ENCODE measurements at regions not wholly inside any gene's neighbourhood (a gene's known extent, or its start where the extent isn't known, plus 50 kb on each side); places are given as distances from the start of the nearest gene placed in this dataset.

GRCh38 chr1:39148942-39149341 is 55.6 kb upstream of the MACF1 start:
- Histone ChIP-seq H3K4me1 (peaks cover 0 to 24% (median 8%) of the 10 kb centered on the region in 4 donors), H3K4me3 (no peak overlapping the region), H3K27ac (no peak overlapping the region), H3K9me3 (no peaks in the 10 kb centered on the region), H3K27me3 (no peaks in the 10 kb centered on the region), H3K36me3 (no peaks in the 10 kb centered on the region)
- TF ChIP-seq CTCF (IDR thresholded peaks at IDR 0.05) (no peak), POLR2A (IDR thresholded peaks at IDR 0.05) (no peak)
- DNase-seq: no peak
- no peak for ATAC-seq
- WGBS (ENCODE audit: insufficient coverage, low coverage, low lambda C conversion rate, missing lambda C conversion rate): 90% methylated on average over 4 of the region's 4 CpGs
- intact Hi-C loops (cut with DNase I): no loop called here

- ATAC-seq (no peak), DNase-seq (no peak)
- Histone ChIP-seq H3K27me3 (no peaks in the 10 kb centered on the region), H3K4me3 (no peak overlapping the region), H3K4me1 (peaks cover 0 to 30% (median 11%) of the 10 kb centered on the region in 4 donors), H3K36me3 (no peaks in the 10 kb centered on the region), H3K9me3 (no peaks in the 10 kb centered on the region), H3K27ac (no peak overlapping the region)
- 71% methylated on average over 4 of the region's 4 CpGs for WGBS (ENCODE audit: insufficient coverage, low coverage, low lambda C conversion rate, missing lambda C conversion rate)
- intact Hi-C loops (cut with DNase I): no loop called here
- TF ChIP-seq POLR2A (IDR thresholded peaks at IDR 0.05) (no peak), CTCF (IDR thresholded peaks at IDR 0.05) (no peak)
These were observed 55.0 kb upstream of the MACF1 start for GRCh38 chr1:39149509-39149908.

GRCh38 chr1:39150779-39151178 is 53.7 kb upstream of the MACF1 start:
- Histone ChIP-seq H3K4me3 (no peak overlapping the region), H3K27me3 (no peaks in the 10 kb centered on the region), H3K36me3 (no peaks in the 10 kb centered on the region), H3K9me3 (no peaks in the 10 kb centered on the region), H3K27ac (no peak overlapping the region), H3K4me1 (peaks cover 0 to 43% (median 19%) of the 10 kb centered on the region in 4 donors)
- DNase-seq: no peak
- TF ChIP-seq CTCF (IDR thresholded peaks at IDR 0.05): no peak
- no peak for TF ChIP-seq POLR2A (IDR thresholded peaks at IDR 0.05)
- ATAC-seq: no peak
- intact Hi-C loops (cut with DNase I): no loop called here
- WGBS (ENCODE audit: insufficient coverage, low coverage, low lambda C conversion rate, missing lambda C conversion rate): 61% methylated on average over 2 of the region's 2 CpGs

GRCh38 chr1:39151267-39151666 is 53.2 kb upstream of the MACF1 start:
- intact Hi-C loops (cut with DNase I): no loop called here
- ATAC-seq: no peak

More at GRCh38 chr1:39151267-39151666, 53.2 kb upstream of the MACF1 start:
- TF ChIP-seq POLR2A (IDR thresholded peaks at IDR 0.05): no peak
- no peak for TF ChIP-seq CTCF (IDR thresholded peaks at IDR 0.05)
- H3K36me3 ChIP-seq: no peaks in the 10 kb centered on the region
- H3K4me3 ChIP-seq: no peak overlapping the region
- H3K4me1 ChIP-seq: peaks cover 0 to 46% (median 19%) of the 10 kb centered on the region in 4 donors
- no peaks in the 10 kb centered on the region for H3K27me3 ChIP-seq
- 46% methylated on average over 3 of the region's 3 CpGs for WGBS (ENCODE audit: insufficient coverage, low coverage, low lambda C conversion rate, missing lambda C conversion rate)
- no peaks in the 10 kb centered on the region for H3K9me3 ChIP-seq
- no peak overlapping the region for H3K27ac ChIP-seq
- no peak for DNase-seq

Measured in right lobe of liver (tissue), 6 donors.